ENCODE measurements at regions not wholly inside any gene's neighbourhood (a gene's known extent, or its start where the extent isn't known, plus 50 kb on each side); places are given as distances from the start of the nearest gene placed in this dataset.

- H3K27ac ChIP-seq (ENCODE audit: low read depth, low read length) = no peak overlapping the region
- H3K4me2 ChIP-seq (ENCODE audit: low read length) = no peak overlapping the region
- DNase-seq (ENCODE audit: low read depth, low spot score) (no peak), ATAC-seq (no peak)
- no peak overlapping the region for H3K4me3 ChIP-seq (replicated peaks in 1 of 2; ENCODE audit: low read depth in 1 of 2, low read length in 2 of 2)
- H3K36me3 ChIP-seq (ENCODE audit: control insufficient read depth in 1 of 2, insufficient read depth in 2 of 2, low read length in 2 of 2) = no peaks in the 10 kb centered on the region
- intact Hi-C loops (cut with micrococcal nuclease) = no loop called here
- no peaks in the 10 kb centered on the region for H3K4me1 ChIP-seq (ENCODE audit: control insufficient read depth in 1 of 2, insufficient read depth in 2 of 2, low read length in 2 of 2)
- ChIA-PET CTCF (no interaction called here), RAD21 (ENCODE audit: low non-redundant PET in 1 of 2, low total read pairs in 2 of 2, uncharacterized antibody in 2 of 2, unreplicated experiment in 2 of 2) (no interaction called here), POLR2A (no interaction called here)
- peaks cover 12 to 28% of the 10 kb centered on the region in 2 experiments; a peak in 2 of 4 replicates for H3K9me3 ChIP-seq (ENCODE audit: control insufficient read depth in 1 of 2, insufficient read depth in 1 of 2, low read depth in 1 of 2, low read length in 2 of 2)
- no peaks in the 10 kb centered on the region for H4K20me1 ChIP-seq (ENCODE audit: insufficient read depth)
- H3K9me2 ChIP-seq (ENCODE audit: insufficient read depth) = no peaks in the 10 kb centered on the region
- TF ChIP-seq EZH2phosphoT487 (IDR thresholded peaks at IDR 0.05; ENCODE audit: borderline replicate concordance) (no peak), CBX3 (IDR thresholded peaks at IDR 0.05; ENCODE audit: low read depth) (no peak), CTCF (IDR thresholded peaks at IDR 0.05 in 2 of 3, conservative IDR thresholded peaks at IDR 0.05 in 1 of 3; ENCODE audit: borderline replicate concordance in 1 of 3, insufficient read depth in 1 of 3, low read depth in 2 of 3, low read length in 2 of 3) (no peak), RAD21 (IDR thresholded peaks at IDR 0.05; ENCODE audit: low read depth) (no peak), ZBTB33 (IDR thresholded peaks at IDR 0.05; ENCODE audit: extremely low read depth, insufficient replicate concordance, low read length) (no peak), EZH2 (IDR thresholded peaks at IDR 0.05) (no peak), TCF7L2 (IDR thresholded peaks at IDR 0.05; ENCODE audit: borderline replicate concordance, extremely low read depth, insufficient read depth, insufficient read length) (no peak)
- no peaks in the 10 kb centered on the region for H3K27me3 ChIP-seq (ENCODE audit: insufficient read depth, low read length)
- H3K9ac ChIP-seq (ENCODE audit: low read length) = no peak overlapping the region
- BruUV-seq (replicated peaks) = no TSS peak
- H2AFZ ChIP-seq (ENCODE audit: low read depth, low read length, poor library complexity, severe bottlenecking) = no peak overlapping the region
- H3K79me2 ChIP-seq (ENCODE audit: insufficient read depth, low read length) = no peaks in the 10 kb centered on the region
Observed at GRCh38 chr7:49433794-49434193, 339.6 kb upstream of the VWC2 start.
